LHCN-M2 (cell line): ENCODE measurements at regions not wholly inside any gene's neighbourhood (a gene's known extent, or its start where the extent isn't known, plus 50 kb on each side); places are given as distances from the start of the nearest gene placed in this dataset.

Experiments used
- DNase-seq: peaks from one replicate; pipeline ENCODE4 v3.0.0-alpha.2; 2012; ENCODE audit warnings: low read depth

- DNase-seq: no peak
These were observed 50.5 kb upstream of the FBRSL1 start for GRCh38 chr12:132439333-132439904.

GRCh38 chr12:132438726-132439125, 51.2 kb upstream of the FBRSL1 start:
- DNase-seq: no peak

GRCh38 chr12:132437943-132438700, 51.8 kb upstream of the FBRSL1 start:
- DNase-seq: no peak

- DNase-seq: no peak
These were observed 52.6 kb upstream of the FBRSL1 start for GRCh38 chr12:132437252-132437932.

- no peak for DNase-seq
These were observed 53.1 kb upstream of the FBRSL1 start for GRCh38 chr12:132436791-132437251.

- no peak for DNase-seq
These were observed 54.3 kb upstream of the FBRSL1 start for GRCh38 chr12:132435486-132436187.

- DNase-seq: no peak
These were observed 56.1 kb upstream of the FBRSL1 start for GRCh38 chr12:132433641-132434395.

- no peak for DNase-seq
These were observed 57.0 kb upstream of the FBRSL1 start for GRCh38 chr12:132432721-132433577.

- DNase-seq: no peak
These were observed 57.7 kb upstream of the FBRSL1 start for GRCh38 chr12:132432126-132432705.

GRCh38 chr12:132430838-132431774, 58.8 kb upstream of the FBRSL1 start:
- no peak for DNase-seq

GRCh38 chr12:132429946-132430643, 59.9 kb upstream of the FBRSL1 start:
- DNase-seq: peak; percentile 71

- DNase-seq: no peak
These were observed 60.4 kb upstream of the FBRSL1 start for GRCh38 chr12:132429602-132429945.

GRCh38 chr12:132428936-132429601, 60.9 kb upstream of the FBRSL1 start:
- DNase-seq: no peak

- DNase-seq: no peak
These were observed 61.7 kb upstream of the FBRSL1 start for GRCh38 chr12:132427999-132428935.

GRCh38 chr12:132427174-132427768, 62.7 kb upstream of the FBRSL1 start:
- DNase-seq: no peak
